HS-5 (cell line): ENCODE measurements at regions not wholly inside any gene's neighbourhood (a gene's known extent, or its start where the extent isn't known, plus 50 kb on each side); places are given as distances from the start of the nearest gene placed in this dataset.

Experiments
- DNase-seq: peaks from one replicate; pipeline ENCODE4 v3.0.0-alpha.2; 2012; ENCODE audit warnings: low read depth

DNA sequence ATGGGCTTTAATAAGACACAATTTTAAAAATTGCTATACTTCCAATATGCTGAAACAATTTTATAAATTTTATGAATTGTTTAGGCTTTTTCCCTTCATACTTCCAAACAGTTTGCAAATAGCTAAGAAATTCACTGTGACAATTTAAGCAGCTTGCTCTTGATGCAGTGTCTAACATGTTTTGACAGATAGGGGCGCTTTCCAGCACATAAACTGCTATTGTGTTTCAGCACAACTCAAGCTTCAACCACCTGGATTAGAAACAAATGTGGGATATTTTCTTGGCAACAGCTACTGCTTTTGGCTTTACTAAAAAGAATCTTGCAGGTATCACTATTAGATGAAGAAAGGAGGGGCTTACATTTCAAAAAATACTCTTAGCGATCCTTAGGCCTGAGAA is 565.8 kb upstream of the DPPA4 start:
- no peak for DNase-seq

DNA sequence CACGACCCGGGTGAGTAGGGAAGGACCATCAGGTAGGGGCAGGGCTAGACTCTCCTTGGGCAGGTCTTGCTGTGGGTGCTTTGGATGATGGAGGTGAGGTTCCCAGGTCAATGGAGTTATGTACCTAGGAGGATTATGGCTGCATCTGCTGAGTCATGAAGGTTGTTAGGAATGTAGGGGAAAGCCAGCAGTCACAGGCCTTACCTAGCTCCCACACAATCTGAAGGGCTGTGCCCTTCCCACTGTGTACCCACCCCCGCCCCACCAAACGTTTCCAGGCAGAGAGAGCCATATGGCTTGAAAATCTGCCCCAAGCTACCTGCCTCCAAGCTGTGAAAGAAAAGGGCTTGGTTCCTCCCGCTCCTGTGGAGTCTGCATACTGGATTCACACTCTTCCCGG is 573.4 kb upstream of the DPPA4 start:
- DNase-seq, result no peak

DNA sequence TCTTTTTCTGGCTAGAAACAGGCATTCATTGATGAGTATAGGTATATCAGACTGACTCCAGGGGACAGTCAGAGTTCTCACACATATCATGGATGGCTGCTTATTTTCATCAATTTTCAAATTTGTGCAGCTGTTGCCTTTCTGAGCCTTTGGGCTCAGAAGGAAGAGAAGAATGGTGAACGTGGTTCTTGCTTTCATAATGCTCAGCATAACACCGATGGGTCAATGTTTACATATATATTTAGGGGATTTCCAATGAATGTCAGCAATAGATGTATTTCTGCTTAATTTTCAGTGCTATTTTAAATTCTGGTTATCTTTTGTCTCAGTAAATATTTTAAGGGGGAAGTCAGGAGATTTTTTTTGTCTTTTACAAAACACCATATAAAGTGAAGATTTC is 581.4 kb upstream of the DPPA4 start:
- DNase-seq, result no peak

- DNase-seq, result no peak
These were observed 583.4 kb upstream of the DPPA4 start for GRCh38 chr3:109920749-109921148.

DNA sequence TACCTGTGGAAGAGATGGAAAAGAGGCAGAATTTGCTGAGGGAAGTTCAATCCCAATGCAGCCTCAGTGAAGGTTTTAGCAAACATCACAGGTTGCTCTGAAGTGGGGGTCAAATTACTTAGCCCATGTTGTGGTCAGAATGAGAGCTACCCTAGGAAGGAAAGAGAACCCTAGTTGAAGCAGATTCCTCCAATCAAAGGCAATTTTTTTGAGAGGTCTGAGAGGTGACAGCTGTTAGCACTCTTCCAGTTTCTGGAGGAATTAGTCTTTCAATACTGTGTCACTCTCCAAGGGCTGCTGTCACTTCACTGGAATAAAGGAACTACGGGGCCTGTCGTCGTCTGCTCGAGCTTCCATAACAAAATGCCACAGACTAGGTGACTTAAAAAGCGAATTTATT is 584.2 kb upstream of the DPPA4 start:
- DNase-seq, result no peak

DNA sequence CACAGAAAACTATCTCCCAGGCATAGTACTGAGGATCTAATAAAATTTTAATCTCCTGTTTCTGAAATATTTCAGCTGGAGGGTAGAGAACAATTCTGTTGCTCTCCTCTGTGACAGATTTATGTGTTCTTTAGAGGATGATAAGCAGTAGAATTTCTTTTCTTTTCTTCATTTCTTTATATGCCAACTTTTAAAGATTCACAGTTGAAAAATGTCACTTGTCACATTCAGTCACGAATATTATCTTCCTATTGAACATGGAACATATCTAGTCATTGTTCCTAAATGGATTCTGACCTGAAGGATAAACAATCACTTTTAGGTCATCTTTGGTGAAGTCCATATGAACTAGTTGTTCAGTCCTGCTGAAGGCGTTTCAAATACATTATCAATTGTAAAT is 585.5 kb upstream of the DPPA4 start:
- no peak for DNase-seq

- no peak for DNase-seq
These were observed 586.1 kb upstream of the DPPA4 start for GRCh38 chr3:109923431-109923830.

GRCh38 chr3:109924196-109924595 is 586.9 kb upstream of the DPPA4 start:
- DNase-seq, result no peak

DNA sequence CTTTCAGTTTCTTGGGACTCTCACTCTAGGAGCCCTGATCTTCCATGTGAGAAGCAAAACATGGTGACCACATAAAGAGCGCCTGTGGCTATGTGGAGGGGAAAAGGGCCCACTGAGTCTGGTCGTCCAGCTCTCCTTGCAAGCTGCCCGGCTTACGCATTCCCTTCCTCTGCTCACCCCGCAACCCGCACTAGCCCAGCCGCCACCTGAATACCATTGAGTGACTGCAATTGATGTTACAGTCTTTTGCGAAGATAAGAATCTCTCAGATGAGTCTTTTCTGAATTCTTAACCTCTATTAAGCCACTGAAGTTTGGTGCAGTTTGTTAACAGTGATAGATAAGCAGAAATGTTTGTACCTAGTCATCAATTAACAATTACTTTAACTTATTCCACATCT is 589.0 kb upstream of the DPPA4 start:
- DNase-seq, result no peak

- peak; percentile 91 for DNase-seq
These were observed 589.8 kb upstream of the DPPA4 start for GRCh38 chr3:109927161-109927560.

- DNase-seq, result no peak
These were observed 590.4 kb upstream of the DPPA4 start for GRCh38 chr3:109927726-109928125.

DNA sequence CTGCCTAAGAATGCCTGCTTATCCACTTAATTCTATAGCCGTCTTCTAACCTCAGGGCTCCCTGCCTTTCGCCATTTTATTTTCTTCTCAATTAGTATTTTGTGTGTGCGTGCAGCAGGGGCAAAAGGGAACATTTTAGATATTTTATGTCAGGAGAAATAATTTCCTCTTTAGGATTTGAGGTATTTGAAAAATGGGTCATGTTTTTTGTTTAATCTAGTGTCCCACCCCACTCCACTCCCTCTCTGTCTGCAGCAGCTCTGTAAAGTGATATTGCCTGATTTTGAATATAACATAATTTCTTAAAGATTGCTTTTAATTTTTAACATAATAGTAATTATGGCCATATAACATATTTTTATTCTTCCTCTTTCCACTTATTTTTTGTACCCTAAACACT is 593.2 kb upstream of the DPPA4 start:
- no peak for DNase-seq

DNA sequence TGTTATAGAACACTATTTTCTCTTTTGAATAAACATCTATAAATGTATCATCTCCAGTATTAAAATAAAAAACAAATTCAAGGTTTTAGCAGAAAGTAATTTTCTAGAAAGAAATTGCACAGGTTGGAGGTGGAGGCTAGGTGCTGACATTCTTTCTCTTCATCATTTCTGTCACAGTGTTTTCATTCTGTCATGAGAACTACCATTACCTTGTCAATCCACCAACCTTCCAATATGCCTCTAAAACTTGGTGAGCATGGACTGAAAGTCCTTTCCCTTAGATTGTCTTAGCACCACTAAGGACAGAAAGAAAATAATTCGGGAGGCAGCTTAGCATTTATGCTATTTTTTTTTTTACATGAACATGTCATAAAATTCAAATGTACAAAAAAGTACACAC is 596.2 kb upstream of the DPPA4 start:
- DNase-seq, result no peak

GRCh38 chr3:109939817-109940216 is 602.5 kb upstream of the DPPA4 start:
- DNase-seq, result no peak

GRCh38 chr3:109943181-109943580 is 605.8 kb upstream of the DPPA4 start:
- no peak for DNase-seq

DNA sequence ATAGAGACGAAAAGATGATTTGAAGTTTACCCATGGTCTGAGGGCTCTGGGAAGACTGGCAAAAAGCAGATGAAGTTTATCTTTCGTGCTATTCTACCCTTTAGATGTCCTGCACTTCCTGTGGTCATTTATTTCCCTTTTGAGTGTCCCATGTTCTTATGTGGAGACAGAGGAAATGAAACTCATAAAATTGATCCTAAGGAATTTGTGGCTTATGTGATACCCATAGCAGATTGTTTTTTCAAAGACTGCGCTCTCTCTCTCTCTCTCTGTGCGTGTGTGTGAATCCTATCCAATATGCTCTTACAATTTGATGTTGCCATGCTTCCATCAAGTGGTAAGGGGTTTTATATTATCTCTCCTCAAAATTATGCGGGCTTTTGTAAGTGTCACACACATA is 607.5 kb upstream of the DPPA4 start:
- no peak for DNase-seq

GRCh38 chr3:109952924-109953323 is 615.6 kb upstream of the DPPA4 start:
- no peak for DNase-seq

- DNase-seq, result no peak
These were observed 626.5 kb upstream of the DPPA4 start for GRCh38 chr3:109963831-109964230.

DNA sequence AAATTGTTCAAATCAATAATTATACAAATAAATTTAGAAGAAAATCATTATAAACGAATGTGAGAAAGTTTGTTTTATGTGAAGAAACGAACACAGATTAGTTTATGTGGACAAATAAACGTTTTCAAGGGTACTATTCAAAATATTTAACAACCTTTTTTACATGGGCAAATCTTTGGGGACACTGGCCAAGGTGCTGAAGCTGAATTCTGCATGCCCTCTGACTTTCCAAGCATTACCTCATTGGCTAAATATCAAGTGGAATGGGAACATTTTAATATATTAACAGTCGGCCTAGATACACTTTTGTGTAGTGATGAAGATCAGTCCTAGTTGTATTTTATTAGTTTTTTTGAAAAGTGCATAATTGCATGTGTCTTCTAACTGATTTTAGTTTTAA is 636.4 kb upstream of the DPPA4 start:
- DNase-seq, result no peak

- DNase-seq, result no peak
These were observed 640.6 kb upstream of the DPPA4 start for GRCh38 chr3:109977897-109978296.

- DNase-seq, result no peak
These were observed 644.9 kb upstream of the DPPA4 start for GRCh38 chr3:109982201-109982600.

- DNase-seq, result no peak
These were observed 647.6 kb upstream of the DPPA4 start for GRCh38 chr3:109984976-109985375.

DNA sequence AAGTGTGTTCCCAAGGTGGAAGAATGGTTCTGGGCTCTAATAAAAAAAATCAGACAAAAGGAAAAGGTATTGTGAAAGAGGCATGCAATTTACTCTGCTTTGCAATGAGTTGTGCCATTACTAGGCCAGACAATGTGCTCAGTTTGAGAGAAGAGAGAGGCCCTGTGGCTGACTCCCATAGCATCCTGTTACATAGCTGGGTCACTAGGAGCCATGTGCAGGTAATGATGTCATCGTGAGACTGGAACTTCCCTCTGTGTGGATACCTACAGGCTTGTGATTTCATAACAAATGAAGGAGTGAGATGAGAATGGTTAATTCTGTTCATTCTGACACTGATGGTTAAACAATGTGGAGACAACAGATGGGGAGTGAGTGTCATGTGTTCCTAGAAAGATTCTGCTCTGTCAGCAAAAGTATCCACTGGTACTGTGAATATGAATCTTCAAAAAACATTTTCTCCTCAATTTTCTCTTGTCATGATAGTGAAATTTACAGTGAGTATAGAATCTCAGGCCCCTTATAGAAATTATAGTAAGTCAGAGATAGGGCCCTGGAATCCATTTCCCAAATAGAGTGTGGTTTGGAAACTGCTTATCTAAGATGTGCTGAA is 648.7 kb upstream of the DPPA4 start:
- DNase-seq, result no peak

GRCh38 chr3:109994853-109995252 is 657.5 kb upstream of the DPPA4 start:
- no peak for DNase-seq

- DNase-seq, result no peak
These were observed 658.0 kb upstream of the DPPA4 start for GRCh38 chr3:109995377-109995776.
